PFSK-1 (cell line): ENCODE measurements at regions not wholly inside any gene's neighbourhood (a gene's known extent, or its start where the extent isn't known, plus 50 kb on each side); places are given as distances from the start of the nearest gene placed in this dataset.

ENCODE experiments used
- FOXP2 ChIP-seq: optimal IDR thresholded peaks from 2 replicates; pipeline ENCODE3; 2011; ENCODE audit warnings: borderline replicate concordance, control low read depth, inconsistent platforms; ENCODE audit not compliant: insufficient read depth; ENCODE audit errors: extremely low read length, extremely low read depth
- POLR2AphosphoS5 ChIP-seq: IDR thresholded peaks from 2 replicates; pipeline ENCODE4 v1.6.1; 2012; ENCODE audit warnings: low read depth, mild to moderate bottlenecking, control low read depth, low read length, moderate library complexity
- REST ChIP-seq, 2 experiments: IDR thresholded peaks; 2 replicates each; pipeline versions ENCODE4 v1.6.1 to v1.8.0; 2011 to 2012; ENCODE audit warnings: low read depth in 2 of 2, low read length in 2 of 2, control low read depth in 1 of 2, inconsistent platforms in 1 of 2, mild to moderate bottlenecking in 1 of 2, moderate library complexity in 1 of 2; ENCODE audit not compliant: insufficient read depth in 1 of 2
- SIN3A ChIP-seq: IDR thresholded peaks from 2 replicates; pipeline ENCODE4 v1.6.1; 2012; ENCODE audit warnings: mild to moderate bottlenecking, low read length, moderate library complexity, borderline replicate concordance; ENCODE audit not compliant: insufficient read depth
- TAF1 ChIP-seq: IDR thresholded peaks from 2 replicates; pipeline ENCODE4 v1.6.1; 2012; ENCODE audit warnings: low read length, control low read depth, borderline replicate concordance; ENCODE audit not compliant: insufficient read depth

- no peak for TF ChIP-seq POLR2AphosphoS5
- TF ChIP-seq REST (IDR thresholded peaks at IDR 0.05; ENCODE audit: insufficient read depth in 1 of 2, low read depth in 2 of 2, low read length in 2 of 2), result no peak
- no peak for TF ChIP-seq FOXP2
These were observed 94.4 kb downstream of the MAP3K8 start for GRCh38 chr10:30528429-30528786.

GRCh38 chr10:30527623-30528428 is 93.8 kb downstream of the MAP3K8 start:
- TF ChIP-seq TAF1 (no peak), REST (IDR thresholded peaks at IDR 0.05; ENCODE audit: insufficient read depth in 1 of 2, low read depth in 2 of 2, low read length in 2 of 2) (no peak), SIN3A (no peak)

GRCh38 chr10:30518907-30519306 is 84.9 kb downstream of the MAP3K8 start:
- TF ChIP-seq SIN3A, result no peak
- TF ChIP-seq FOXP2, result no peak
- no peak for TF ChIP-seq POLR2AphosphoS5
- TF ChIP-seq REST (IDR thresholded peaks at IDR 0.05; ENCODE audit: insufficient read depth in 1 of 2, low read depth in 2 of 2, low read length in 2 of 2), result no peak
- TF ChIP-seq TAF1, result no peak
